GM23248 (cell line): ENCODE measurements at regions not wholly inside any gene's neighbourhood (a gene's known extent, or its start where the extent isn't known, plus 50 kb on each side); places are given as distances from the start of the nearest gene placed in this dataset.

ENCODE experiments used
- DNase-seq: peaks from one replicate; pipeline ENCODE4 v3.0.0-alpha.2; 2015
- H2AFZ ChIP-seq: fragments of 200-600 bp; sonication (generic); 2 replicates; pipeline ENCODE4 v1.6.1; 2016; ENCODE audit warnings: antibody characterized with exemption
- H3F3A ChIP-seq: fragments of 200-600 bp; sonication (generic); 2 replicates; pipeline ENCODE4 v1.6.1; 2016; ENCODE audit warnings: mild to moderate bottlenecking, antibody characterized with exemption, mixed run types; ENCODE audit not compliant: insufficient read depth
- H3K27ac ChIP-seq: fragments of 200-600 bp; sonication (generic); 2 replicates; pipeline ENCODE4 v1.5.1; 2016; ENCODE audit warnings: mild to moderate bottlenecking
- H3K27me3 ChIP-seq: fragments of 200-600 bp; sonication (generic); replicated peaks from 2 replicates; pipeline ENCODE4 v1.6.1; 2016; ENCODE audit warnings: mild to moderate bottlenecking; ENCODE audit not compliant: insufficient read depth
- H3K36me3 ChIP-seq: fragments of 200-600 bp; sonication (generic); 2 replicates; pipeline ENCODE4 v1.6.1; 2016; ENCODE audit warnings: low read depth, mild to moderate bottlenecking
- H3K4me1 ChIP-seq: fragments of 200-600 bp; sonication (generic); 2 replicates; pipeline ENCODE4 v1.6.1; 2016; ENCODE audit warnings: mild to moderate bottlenecking; ENCODE audit not compliant: insufficient read depth
- H3K4me2 ChIP-seq: fragments of 200-600 bp; sonication (generic); one replicate; pipeline ENCODE4 v1.6.1; 2016; ENCODE audit warnings: mild to moderate bottlenecking; ENCODE audit not compliant: unreplicated experiment
- H3K4me3 ChIP-seq: fragments of 200-600 bp; sonication (generic); 2 replicates; pipeline ENCODE4 v1.5.1; 2016; ENCODE audit warnings: mild to moderate bottlenecking
- H3K79me2 ChIP-seq: fragments of 200-600 bp; sonication (generic); 2 replicates; pipeline ENCODE4 v1.6.1; 2016; ENCODE audit warnings: mild to moderate bottlenecking; ENCODE audit not compliant: insufficient read depth
- H3K9ac ChIP-seq: fragments of 200-600 bp; sonication (generic); 2 replicates; pipeline ENCODE4 v1.6.1; 2016; ENCODE audit warnings: mild to moderate bottlenecking
- H3K9me2 ChIP-seq: fragments of 200-600 bp; sonication (generic); 2 replicates; pipeline ENCODE4 v1.6.1; 2016; ENCODE audit warnings: mixed run types, mild to moderate bottlenecking, moderate library complexity; ENCODE audit not compliant: insufficient read depth
- H3K9me3 ChIP-seq: fragments of 200-600 bp; sonication (generic); one replicate; pipeline ENCODE4 v1.6.1; 2017; ENCODE audit warnings: low read depth
- H4K20me1 ChIP-seq: fragments of 200-600 bp; sonication (generic); 2 replicates; pipeline ENCODE4 v1.6.0; 2016; ENCODE audit not compliant: insufficient read depth
- EZH2 ChIP-seq: fragments of 200-600 bp; sonication (generic); IDR thresholded peaks from 2 replicates; pipeline ENCODE4 v1.6.1; 2018; ENCODE audit warnings: antibody characterized with exemption, mild to moderate bottlenecking; ENCODE audit not compliant: insufficient read depth, poor library complexity, severe bottlenecking
- EZH2phosphoT487 ChIP-seq: fragments of 200-600 bp; sonication (generic); IDR thresholded peaks from 2 replicates; pipeline ENCODE4 v1.6.1; 2018; ENCODE audit warnings: antibody characterized with exemption, moderate library complexity, mild to moderate bottlenecking, low read depth; ENCODE audit not compliant: insufficient read depth
- WGBS, 2 experiments: methylation state at CpG; one replicate each; pipeline ENCODE4 v1.1.6; 2015 to 2017; ENCODE audit warnings: low lambda C conversion rate in 2 of 2, low coverage in 1 of 2; ENCODE audit errors: missing lambda C conversion rate in 2 of 2; 5-methylcytosine and 5-hydroxymethylcytosine counted together
- in situ Hi-C: fragments of 300-500 bp; cut with MboI; formaldehyde crosslinking; loops from 2 replicates; pipeline ENCODE4 v1.15.0; 2020

- Histone ChIP-seq H3K79me2 (no peaks in the 10 kb centered on the region), H3K9ac (no peak overlapping the region), H3K4me2 (no peak overlapping the region), H4K20me1 (no peaks in the 10 kb centered on the region), H3F3A (no peaks in the 10 kb centered on the region), H3K9me3 (no peaks in the 10 kb centered on the region), H2AFZ (no peak overlapping the region), H3K9me2 (no peaks in the 10 kb centered on the region), H3K27me3 (no peaks in the 10 kb centered on the region), H3K4me1 (peaks cover 23% of the 10 kb centered on the region), H3K27ac (no peak overlapping the region), H3K4me3 (no peak overlapping the region), H3K36me3 (no peaks in the 10 kb centered on the region)
- TF ChIP-seq EZH2phosphoT487 = no peak
- TF ChIP-seq EZH2 = no peak
- in situ Hi-C loops = no loop called here
- no peak for DNase-seq
- WGBS, 2 experiments = 75 to 77% methylated on average over 5 of the region's 5 CpGs
These were observed 111.5 kb downstream of the LCA5 start for GRCh38 chr6:79425589-79426311.

- Histone ChIP-seq H3K36me3 (no peaks in the 10 kb centered on the region), H3K9ac (no peak overlapping the region), H2AFZ (no peak overlapping the region), H3K9me2 (no peaks in the 10 kb centered on the region), H3K27me3 (no peaks in the 10 kb centered on the region), H3K4me3 (no peak overlapping the region), H3K79me2 (no peaks in the 10 kb centered on the region), H3K4me2 (no peak overlapping the region), H3K9me3 (no peaks in the 10 kb centered on the region), H3K4me1 (peaks cover 23% of the 10 kb centered on the region), H4K20me1 (no peaks in the 10 kb centered on the region), H3F3A (no peaks in the 10 kb centered on the region), H3K27ac (no peak overlapping the region)
- WGBS, 2 experiments = 32 to 39% methylated on average over 2 of the region's 2 CpGs
- in situ Hi-C loops = no loop called here
- TF ChIP-seq EZH2 = no peak
- TF ChIP-seq EZH2phosphoT487 = no peak
- no peak for DNase-seq
These were observed 114.0 kb downstream of the LCA5 start for GRCh38 chr6:79423216-79423615.

- no peak overlapping the region for H3K4me2 ChIP-seq
- no peaks in the 10 kb centered on the region for H3K79me2 ChIP-seq
- TF ChIP-seq EZH2phosphoT487 (no peak), EZH2 (no peak)
- H2AFZ ChIP-seq = no peak overlapping the region
- no peak overlapping the region for H3K4me3 ChIP-seq
- H3K27me3 ChIP-seq = no peaks in the 10 kb centered on the region
- no peaks in the 10 kb centered on the region for H3F3A ChIP-seq
- H4K20me1 ChIP-seq = no peaks in the 10 kb centered on the region
- peaks cover 23% of the 10 kb centered on the region for H3K4me1 ChIP-seq
- no peaks in the 10 kb centered on the region for H3K9me2 ChIP-seq
- H3K9ac ChIP-seq = no peak overlapping the region
- no peak for DNase-seq
- H3K27ac ChIP-seq = no peak overlapping the region
- H3K9me3 ChIP-seq = no peaks in the 10 kb centered on the region
- no peaks in the 10 kb centered on the region for H3K36me3 ChIP-seq
- in situ Hi-C loops = no loop called here
- WGBS, 2 experiments = 88 to 92% methylated on average over 1 of the region's 1 CpG
These were observed 114.6 kb downstream of the LCA5 start for GRCh38 chr6:79422666-79423065.

DNA sequence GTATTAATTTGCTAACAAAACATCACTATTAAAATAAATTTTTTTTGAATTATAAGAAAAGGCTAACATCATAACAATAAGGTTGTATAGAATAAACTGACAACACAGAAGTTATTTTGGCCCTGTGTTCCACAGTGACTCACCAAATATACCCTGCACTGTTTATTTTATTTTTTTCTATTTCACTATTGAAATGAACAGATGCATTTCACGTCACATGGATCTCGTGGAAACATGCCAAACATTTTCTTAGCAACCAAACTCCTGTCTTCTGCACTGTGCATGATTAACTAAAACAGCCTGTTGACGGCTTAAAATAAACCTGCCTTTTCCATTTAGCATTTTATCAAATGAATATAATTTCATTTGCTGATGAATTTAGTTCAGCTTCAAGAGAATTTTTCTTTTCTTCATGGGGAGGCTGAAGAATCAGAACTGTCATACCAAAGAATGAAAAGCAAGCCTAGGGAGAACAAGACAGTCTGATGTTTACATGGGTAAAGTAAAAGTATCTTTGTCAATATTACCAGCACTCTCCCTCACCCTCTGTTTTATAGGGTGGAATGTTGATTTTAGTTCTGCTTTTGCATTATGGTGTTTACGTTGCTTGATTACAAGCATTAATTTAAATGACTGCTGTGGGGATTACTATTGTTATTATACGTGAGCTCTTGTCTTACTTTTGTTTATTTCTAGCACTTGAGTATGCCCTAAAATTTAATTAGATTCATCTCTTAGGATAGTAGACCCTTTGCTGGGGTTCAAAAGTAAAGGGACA lies 115.3 kb downstream of the LCA5 start:
- in situ Hi-C loops = no loop called here
- Histone ChIP-seq H3K9me2 (no peaks in the 10 kb centered on the region), H3K4me3 (no peak overlapping the region), H3K9ac (no peak overlapping the region), H3K4me2 (peak overlapping the region; percentile 37), H3K36me3 (no peaks in the 10 kb centered on the region), H4K20me1 (no peaks in the 10 kb centered on the region), H3K79me2 (no peaks in the 10 kb centered on the region), H3K9me3 (no peaks in the 10 kb centered on the region), H2AFZ (no peak overlapping the region), H3K27me3 (no peaks in the 10 kb centered on the region), H3K27ac (0 out of 2 replicates have a peak overlapping the region, but pooled peaks have one; percentile 8), H3K4me1 (peaks cover 23% of the 10 kb centered on the region), H3F3A (no peaks in the 10 kb centered on the region)
- DNase-seq = peak; percentile 76
- 22 to 26% methylated on average over 5 of the region's 5 CpGs for WGBS, 2 experiments
- TF ChIP-seq EZH2phosphoT487 = no peak
- no peak for TF ChIP-seq EZH2
